ENCODE measurements at regions not wholly inside any gene's neighbourhood (a gene's known extent, or its start where the extent isn't known, plus 50 kb on each side); places are given as distances from the start of the nearest gene placed in this dataset.
A peak's percentile ranks its signal among the peaks of the same experiment; 100 is the strongest.

GRCh38 chr7:85567983-85568382 lies 381.1 kb upstream of the SEMA3D start:
- Histone ChIP-seq H3K36me3 (no peaks in the 10 kb centered on the region), H3K27me3 (no peaks in the 10 kb centered on the region), H3K27ac (no peak overlapping the region), H3K4me3 (no peak overlapping the region), H3K4me1 (no peaks in the 10 kb centered on the region), H3K9me3 (no peaks in the 10 kb centered on the region)
- no peak for DNase-seq
- TF ChIP-seq CTCF (IDR thresholded peaks at IDR 0.05), result no peak
- intact Hi-C loops (cut with DNase I; ENCODE audit: low total_unique reads), result no loop called here

- no peak overlapping the region for H3K27ac ChIP-seq
- no peaks in the 10 kb centered on the region for H3K36me3 ChIP-seq
- H3K27me3 ChIP-seq, result no peaks in the 10 kb centered on the region
- no peak for TF ChIP-seq CTCF (IDR thresholded peaks at IDR 0.05)
- intact Hi-C loops (cut with DNase I; ENCODE audit: low total_unique reads), result no loop called here
- H3K4me3 ChIP-seq, result no peak overlapping the region
- H3K9me3 ChIP-seq, result no peaks in the 10 kb centered on the region
- DNase-seq, result peak in 1 of 2 donors; percentile 20
- no peaks in the 10 kb centered on the region for H3K4me1 ChIP-seq
These were observed 379.4 kb upstream of the SEMA3D start for GRCh38 chr7:85566095-85566794.

- Histone ChIP-seq H3K27ac (no peak overlapping the region), H3K27me3 (no peaks in the 10 kb centered on the region), H3K36me3 (no peaks in the 10 kb centered on the region), H3K4me3 (no peak overlapping the region), H3K9me3 (no peaks in the 10 kb centered on the region), H3K4me1 (no peaks in the 10 kb centered on the region)
- TF ChIP-seq CTCF (IDR thresholded peaks at IDR 0.05), result no peak
- no peak for DNase-seq
- intact Hi-C loops (cut with DNase I; ENCODE audit: low total_unique reads), result no loop called here
These were observed 378.4 kb upstream of the SEMA3D start for GRCh38 chr7:85565276-85565675.

- no peaks in the 10 kb centered on the region for H3K9me3 ChIP-seq
- intact Hi-C loops (cut with DNase I; ENCODE audit: low total_unique reads), result no loop called here
These were observed 378.0 kb upstream of the SEMA3D start for GRCh38 chr7:85564861-85565260.

GRCh38 chr7:85561706-85562105 lies 374.9 kb upstream of the SEMA3D start:
- Histone ChIP-seq H3K27ac (no peak overlapping the region), H3K4me3 (no peak overlapping the region), H3K36me3 (no peaks in the 10 kb centered on the region), H3K9me3 (no peaks in the 10 kb centered on the region), H3K27me3 (peaks cover 0 to 2% of the 10 kb centered on the region in 2 donors), H3K4me1 (no peaks in the 10 kb centered on the region)
- TF ChIP-seq CTCF (IDR thresholded peaks at IDR 0.05), result no peak
- intact Hi-C loops (cut with DNase I; ENCODE audit: low total_unique reads), result no loop called here
- DNase-seq, result no peak

More at GRCh38 chr7:85564861-85565260, 378.0 kb upstream of the SEMA3D start:
- TF ChIP-seq CTCF (IDR thresholded peaks at IDR 0.05), result no peak
- Histone ChIP-seq H3K27ac (no peak overlapping the region), H3K36me3 (no peaks in the 10 kb centered on the region), H3K4me3 (no peak overlapping the region), H3K4me1 (no peaks in the 10 kb centered on the region), H3K27me3 (peaks cover 0 to under 1% of the 10 kb centered on the region in 2 donors)
- DNase-seq, result no peak
